NT2/D1 (cell line): ENCODE measurements at regions not wholly inside any gene's neighbourhood (a gene's known extent, or its start where the extent isn't known, plus 50 kb on each side); places are given as distances from the start of the nearest gene placed in this dataset.

Experiments used
- SUZ12 ChIP-seq: IDR thresholded peaks from 2 replicates; pipeline ENCODE4 v1.6.1; 2011; ENCODE audit not compliant: insufficient read length, insufficient read depth; ENCODE audit errors: extremely low read depth
- ZNF274 ChIP-seq: IDR thresholded peaks from 2 replicates; pipeline ENCODE4 v1.6.1; 2011; ENCODE audit warnings: mild to moderate bottlenecking, low read depth, low read length

DNA sequence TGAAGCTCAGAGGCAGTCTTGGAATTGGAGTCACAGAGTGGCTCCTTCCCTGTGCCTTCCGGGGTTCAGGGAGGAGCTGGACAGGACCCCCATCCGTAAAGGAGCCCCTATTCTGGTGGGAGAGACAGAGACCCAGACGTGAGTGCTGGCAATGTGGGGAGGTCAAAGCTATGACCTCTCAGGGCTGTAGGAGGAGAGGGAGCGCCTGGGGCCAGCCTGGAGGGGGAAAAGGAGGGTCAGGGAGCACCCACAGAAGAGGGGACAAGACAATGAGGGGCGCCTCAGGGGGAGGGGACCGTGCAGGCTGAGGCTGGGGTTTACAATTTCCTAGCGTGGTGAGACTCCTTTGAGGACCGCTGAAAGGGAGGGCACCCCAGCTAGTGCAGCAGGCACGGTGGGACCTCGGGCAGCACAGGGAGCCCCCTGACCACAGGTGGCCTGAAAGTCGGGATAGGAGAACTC lies 97.9 kb upstream of the LRPAP1 start:
- TF ChIP-seq SUZ12 (no peak), ZNF274 (no peak)
